SKM-1 treated with dmso at 0.1 percent for 144 hours (cell line): ENCODE measurements at regions not wholly inside any gene's neighbourhood (a gene's known extent, or its start where the extent isn't known, plus 50 kb on each side); places are given as distances from the start of the nearest gene placed in this dataset.

Source experiments
- DNase-seq: peaks from one replicate; lab custom pipeline; 2025; ENCODE audit not compliant: unreplicated experiment; lab: John Stamatoyannopoulos, UW

DNA sequence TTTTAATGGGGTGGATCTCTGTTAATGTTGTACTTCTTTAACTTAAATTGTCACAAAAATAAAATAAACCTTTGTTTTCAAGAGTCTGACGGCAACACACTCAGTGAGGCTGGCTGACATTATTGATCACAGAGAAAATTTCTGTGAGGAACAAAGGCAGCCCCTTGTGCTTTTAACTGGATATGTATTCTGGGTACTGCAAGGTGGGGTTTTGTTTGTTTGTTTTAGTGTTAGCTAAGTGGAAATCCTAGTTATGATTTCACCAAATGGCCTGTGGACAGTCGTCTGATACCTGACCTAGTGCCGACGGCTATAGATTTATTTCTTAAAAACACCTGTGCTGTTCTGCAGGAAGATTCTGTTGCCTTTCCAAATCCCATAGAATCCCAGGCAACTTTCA, 1329.5 kb upstream of the ZEB2 start:
- no peak for DNase-seq

- no peak for DNase-seq
These were observed 1327.1 kb upstream of the ZEB2 start for GRCh38 chr2:145846982-145847381.

DNA sequence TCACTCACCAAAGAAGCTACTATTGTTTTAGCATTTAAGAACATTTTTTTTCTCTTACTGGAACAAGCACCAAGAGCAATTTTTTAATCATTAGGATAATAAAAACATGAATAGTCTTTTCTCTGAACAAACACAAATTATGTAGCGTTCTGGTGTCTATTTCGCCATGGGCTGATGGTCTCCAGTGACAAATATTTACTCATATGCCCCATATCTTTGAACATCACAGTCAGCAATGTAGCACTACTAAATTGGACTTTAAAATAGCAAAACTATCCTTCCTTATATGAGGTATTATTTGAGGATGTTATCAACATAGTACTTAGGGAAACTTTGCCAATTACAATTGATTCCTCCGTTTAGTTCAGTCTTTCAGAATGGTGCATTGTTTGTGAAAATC, 1326.0 kb upstream of the ZEB2 start:
- no peak for DNase-seq

DNA sequence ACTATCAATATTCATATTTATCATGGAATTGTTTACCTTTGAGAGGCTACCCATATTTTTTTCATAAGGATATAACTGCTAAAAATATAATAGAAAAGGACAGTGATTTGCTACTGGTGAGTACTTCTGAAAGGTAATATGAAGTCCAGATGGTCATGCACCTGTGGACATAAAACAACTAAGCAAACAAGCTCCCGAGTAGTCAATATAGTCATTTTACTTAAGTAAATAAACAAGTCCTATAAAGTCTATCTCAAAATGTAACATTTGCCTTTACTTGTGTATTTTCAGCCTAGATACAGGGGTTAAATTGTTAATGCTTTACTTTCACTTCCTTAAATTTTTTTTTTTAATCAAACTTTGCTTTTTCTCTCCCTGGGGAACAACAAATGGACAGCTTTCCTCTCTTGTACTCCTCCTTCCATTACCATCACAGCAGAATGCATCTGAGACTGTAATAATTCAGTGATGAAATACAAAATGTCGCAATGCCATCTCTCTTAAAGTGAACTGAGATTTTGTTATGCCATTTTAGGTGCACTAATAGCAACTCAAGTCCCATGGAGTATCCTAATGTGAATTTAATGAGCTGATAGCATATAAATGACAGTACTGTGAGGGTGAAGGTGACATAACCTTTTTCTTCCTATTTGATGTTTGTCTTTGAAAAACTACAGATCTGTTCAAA, 1325.4 kb upstream of the ZEB2 start:
- DNase-seq, result no peak

GRCh38 chr2:145841973-145842372, 1322.1 kb upstream of the ZEB2 start:
- DNase-seq, result no peak

- no peak for DNase-seq
These were observed 1317.1 kb upstream of the ZEB2 start for GRCh38 chr2:145836986-145837385.

GRCh38 chr2:145835665-145836064, 1315.7 kb upstream of the ZEB2 start:
- DNase-seq, result no peak

GRCh38 chr2:145832681-145833080, 1312.8 kb upstream of the ZEB2 start:
- no peak for DNase-seq

- DNase-seq, result no peak
These were observed 1310.0 kb upstream of the ZEB2 start for GRCh38 chr2:145829931-145830330.

DNA sequence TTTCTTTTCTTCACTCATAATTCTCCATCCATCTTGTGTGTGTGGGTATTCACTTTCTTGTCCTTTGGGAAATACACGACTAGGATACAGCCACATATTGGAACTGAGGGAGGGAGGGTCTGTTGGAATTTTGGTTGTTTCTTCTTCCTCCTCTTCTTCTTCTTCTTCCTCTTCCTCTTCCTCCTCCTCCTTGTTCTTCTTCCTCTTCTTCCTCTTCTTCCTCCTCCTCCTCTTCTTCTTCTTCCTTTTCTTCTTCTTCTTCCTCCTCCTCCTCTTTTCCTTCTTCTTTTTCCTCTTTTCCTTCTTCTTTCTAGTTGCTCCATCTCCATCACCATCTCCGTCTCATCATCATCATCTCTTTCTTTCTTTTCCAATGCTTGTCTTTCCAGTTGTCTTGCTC, 1307.3 kb upstream of the ZEB2 start:
- DNase-seq, result no peak

DNA sequence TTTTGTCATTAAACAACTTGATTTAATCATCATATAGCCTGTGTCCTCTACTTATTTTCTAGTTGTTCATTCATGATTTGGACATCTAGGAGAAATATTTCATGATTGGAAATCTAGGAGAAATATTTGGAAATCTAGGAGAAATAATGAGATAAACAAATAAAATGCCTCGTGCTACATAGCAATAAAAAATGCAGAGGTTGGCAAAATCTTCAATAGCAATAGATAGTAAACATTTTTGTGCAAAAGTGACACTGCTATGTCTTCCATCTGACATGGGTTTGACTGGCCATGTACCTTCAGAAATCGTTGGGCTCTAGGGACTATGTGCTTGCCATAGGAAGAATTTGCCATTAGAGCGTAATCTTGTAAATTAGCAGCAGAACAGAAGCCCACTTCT, 1304.5 kb upstream of the ZEB2 start:
- no peak for DNase-seq

DNA sequence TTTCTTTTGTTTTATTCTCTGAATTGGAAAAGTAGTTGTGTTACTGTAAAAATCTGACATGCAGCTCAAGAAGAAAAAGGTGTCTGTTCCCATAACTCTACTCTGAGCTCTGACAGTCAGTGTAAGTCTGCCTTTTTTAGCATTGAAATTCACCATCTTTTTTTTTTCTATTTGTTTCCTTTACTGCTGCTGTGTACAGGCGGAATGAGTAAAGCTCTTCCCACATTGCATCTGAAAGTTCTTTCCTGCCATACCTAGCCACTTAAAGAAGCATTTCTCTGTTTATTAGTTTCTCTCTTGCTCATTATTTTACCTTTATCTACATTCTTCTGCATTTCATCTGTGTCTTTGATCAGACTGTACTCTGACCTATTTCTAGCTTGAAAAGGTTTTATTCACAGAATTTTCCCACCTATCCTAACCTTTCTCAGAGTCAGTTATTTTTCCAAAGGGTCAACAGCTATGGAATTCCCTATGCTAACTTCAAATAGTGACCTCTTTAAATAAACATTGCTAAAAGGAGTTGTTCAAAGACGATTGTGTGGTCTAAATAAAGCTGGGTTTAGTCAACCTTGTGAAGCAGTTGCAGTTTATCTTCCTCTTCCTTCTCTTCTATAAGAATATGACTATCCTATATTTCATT, 1303.1 kb upstream of the ZEB2 start:
- DNase-seq, result no peak

GRCh38 chr2:145820651-145821050, 1300.7 kb upstream of the ZEB2 start:
- DNase-seq, result no peak

DNA sequence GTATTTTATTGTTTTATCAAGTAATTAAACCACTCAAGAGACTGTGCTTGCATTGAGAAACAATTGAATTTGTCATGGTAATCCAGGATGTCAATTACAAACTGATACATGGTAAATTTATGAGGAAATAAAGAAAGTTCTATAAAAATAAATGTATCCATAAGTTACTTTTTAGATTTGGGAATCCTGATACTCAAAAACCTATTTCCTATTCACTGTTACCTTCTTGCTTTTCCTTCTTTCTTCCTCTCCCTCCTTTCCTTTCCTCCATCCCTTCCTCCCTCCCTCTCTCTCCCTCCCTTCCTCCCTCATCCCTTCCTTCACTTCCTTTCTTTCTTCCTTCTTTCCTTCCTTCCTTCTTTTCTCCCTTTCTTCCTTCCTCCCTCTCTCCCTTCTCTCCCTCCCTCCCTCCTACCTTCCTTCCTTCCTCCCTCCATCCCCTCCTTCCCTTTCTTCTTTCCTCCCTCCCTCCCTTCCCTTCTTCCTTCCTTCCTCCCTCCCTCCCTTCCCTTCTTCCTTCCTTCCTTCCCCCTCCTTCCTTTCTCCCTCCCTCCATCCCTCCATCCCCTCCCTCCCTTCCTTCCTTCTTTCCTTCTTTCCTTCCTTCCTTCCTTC, 1299.1 kb upstream of the ZEB2 start:
- no peak for DNase-seq

DNA sequence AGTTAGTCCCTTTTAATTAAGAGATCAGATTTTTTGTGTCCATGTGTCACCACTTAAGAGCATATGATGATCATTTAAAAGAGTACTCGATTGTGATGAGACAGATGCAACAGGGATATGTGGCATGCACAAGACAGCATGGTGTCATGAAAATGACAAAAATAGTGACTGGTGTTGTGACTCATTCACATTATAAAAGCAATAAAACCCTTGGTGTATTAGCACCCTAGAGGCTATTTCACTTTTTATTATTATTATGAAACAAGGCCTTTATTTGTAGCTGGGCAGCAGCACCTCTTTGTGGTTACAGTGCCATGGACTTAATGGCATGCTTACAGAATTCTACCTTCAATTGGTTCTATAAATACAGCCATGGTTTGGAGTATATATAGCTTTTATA, 1296.0 kb upstream of the ZEB2 start:
- DNase-seq, result no peak

DNA sequence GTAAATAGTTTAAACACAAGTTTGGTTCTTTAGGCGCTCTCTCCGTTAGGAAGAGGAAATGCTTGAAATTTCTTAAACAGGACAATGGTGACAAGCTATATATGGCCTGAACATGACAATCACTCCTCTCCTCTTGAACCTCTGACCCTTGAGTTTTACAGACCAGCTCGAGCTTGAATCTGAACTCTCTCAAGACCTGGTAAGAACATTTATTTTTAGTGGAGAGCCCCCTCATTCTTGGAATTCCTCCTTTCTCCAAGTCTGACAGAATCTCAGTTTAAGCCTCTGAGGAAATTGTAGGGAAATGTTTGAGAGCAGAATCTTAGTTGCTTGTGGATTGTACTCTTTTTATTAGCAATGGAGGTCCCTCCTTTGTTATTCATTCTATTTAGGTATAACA, 1293.6 kb upstream of the ZEB2 start:
- no peak for DNase-seq

DNA sequence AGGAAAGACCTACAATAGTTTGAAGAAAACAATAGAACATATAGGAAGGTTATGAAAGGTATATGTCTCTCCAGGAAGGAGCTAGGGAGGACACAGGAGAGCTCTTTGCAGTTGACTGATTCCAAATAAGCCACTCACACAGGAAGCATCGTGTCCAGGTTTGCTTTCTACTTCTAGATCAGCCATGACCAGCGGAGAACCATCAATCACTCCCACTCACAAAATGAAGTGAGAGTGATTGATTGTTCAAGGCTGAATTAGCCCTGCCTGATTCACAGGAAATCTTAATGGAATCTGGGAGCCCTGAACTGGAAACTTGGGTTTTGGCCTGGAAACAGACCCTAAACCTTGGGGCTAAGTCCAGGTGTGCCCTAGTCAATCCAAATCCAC, 1292.2 kb upstream of the ZEB2 start:
- no peak for DNase-seq

DNA sequence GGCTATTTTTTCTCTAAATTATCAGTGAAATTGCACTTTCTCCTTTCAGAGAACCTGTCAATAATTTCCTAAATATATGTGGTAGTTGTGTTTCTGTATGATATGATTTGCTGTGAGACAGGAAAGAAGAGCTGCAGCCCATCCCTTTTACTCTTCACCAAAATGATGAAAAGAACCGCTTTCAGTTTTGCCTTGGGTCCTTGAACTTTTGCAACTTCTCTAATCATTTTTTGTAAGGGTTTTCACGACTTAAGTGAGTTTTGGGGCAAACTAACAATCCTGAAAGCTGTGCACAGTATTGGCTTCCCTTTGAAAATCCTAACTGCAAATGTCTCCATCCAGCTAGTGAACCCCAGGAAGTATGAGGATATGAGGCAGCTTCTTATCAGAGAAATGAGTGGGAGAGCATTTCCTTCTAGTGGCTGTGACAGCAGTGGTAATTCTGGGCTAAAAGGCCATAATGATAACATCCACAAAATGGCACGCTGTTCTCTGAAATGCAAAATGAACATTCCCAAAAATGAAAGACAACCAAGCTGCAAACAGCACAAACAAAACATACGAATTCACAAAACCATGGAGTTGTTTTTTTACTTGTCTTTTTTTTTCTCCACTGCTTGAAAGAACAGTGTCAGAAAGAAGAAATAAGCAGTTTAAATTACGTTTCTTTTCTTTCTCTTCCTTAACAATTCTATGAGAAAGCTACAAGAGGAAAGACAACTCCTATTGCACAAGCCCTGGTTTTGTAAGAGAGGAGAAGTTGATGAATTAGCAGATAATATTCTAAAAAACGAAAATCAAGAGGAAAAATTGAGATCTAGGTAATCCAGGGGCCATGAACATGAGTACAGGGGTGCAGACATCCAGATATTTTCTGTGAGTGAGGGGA, 1291.6 kb upstream of the ZEB2 start:
- peak; percentile 4 for DNase-seq

DNA sequence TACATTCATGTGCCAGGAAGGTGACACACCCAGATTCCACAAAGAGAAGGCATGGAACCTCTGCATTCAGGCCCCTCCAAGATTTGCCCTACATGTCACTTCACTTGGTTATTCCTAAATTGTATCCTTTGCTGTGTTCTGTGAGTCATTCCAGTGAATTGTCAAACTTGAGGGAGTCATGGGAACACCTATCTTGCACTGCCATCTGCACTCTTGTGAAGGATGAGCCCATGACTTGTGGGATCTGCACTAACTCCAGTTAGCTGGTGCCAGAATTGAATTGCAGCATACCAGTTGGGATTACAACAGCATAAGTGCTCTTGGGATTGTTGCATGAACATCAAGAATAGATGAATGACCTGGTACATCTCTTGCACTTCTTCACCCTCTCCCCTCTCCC, 1288.0 kb upstream of the ZEB2 start:
- no peak for DNase-seq

GRCh38 chr2:145807554-145807953, 1287.6 kb upstream of the ZEB2 start:
- DNase-seq, result no peak

GRCh38 chr2:145806546-145806945, 1286.6 kb upstream of the ZEB2 start:
- no peak for DNase-seq

GRCh38 chr2:145802133-145802532, 1282.2 kb upstream of the ZEB2 start:
- no peak for DNase-seq
